Stomach (tissue), 4 donors: ENCODE measurements at regions not wholly inside any gene's neighbourhood (a gene's known extent, or its start where the extent isn't known, plus 50 kb on each side); places are given as distances from the start of the nearest gene placed in this dataset.

Experiments used
- CTCF ChIP-seq, 7 experiments: fragments of 450-650 bp in 4 of 7; fragments of 200-600 bp in 3 of 7; sonication (generic) in 3 of 7; IDR thresholded peaks; one replicate each; pipeline ENCODE4 v1.5.1; 2016 to 2019; ENCODE audit warnings: antibody characterized with exemption in 7 of 7, control low read depth in 2 of 7, mild to moderate bottlenecking in 1 of 7
- POLR2A ChIP-seq, 4 donors: fragments of 450-650 bp; IDR thresholded peaks; one replicate each; pipeline ENCODE4 v1.6.1; 2016; ENCODE audit warnings: antibody characterized with exemption in 4 of 4, control low read depth in 2 of 4, mild to moderate bottlenecking in 1 of 4, moderate library complexity in 1 of 4
- POLR2AphosphoS5 ChIP-seq, 3 donors: sonication (generic); formaldehyde crosslinking; IDR thresholded peaks; one replicate each; pipeline ENCODE4 v1.6.1; 2016; ENCODE audit warnings: antibody characterized with exemption in 3 of 3

DNA sequence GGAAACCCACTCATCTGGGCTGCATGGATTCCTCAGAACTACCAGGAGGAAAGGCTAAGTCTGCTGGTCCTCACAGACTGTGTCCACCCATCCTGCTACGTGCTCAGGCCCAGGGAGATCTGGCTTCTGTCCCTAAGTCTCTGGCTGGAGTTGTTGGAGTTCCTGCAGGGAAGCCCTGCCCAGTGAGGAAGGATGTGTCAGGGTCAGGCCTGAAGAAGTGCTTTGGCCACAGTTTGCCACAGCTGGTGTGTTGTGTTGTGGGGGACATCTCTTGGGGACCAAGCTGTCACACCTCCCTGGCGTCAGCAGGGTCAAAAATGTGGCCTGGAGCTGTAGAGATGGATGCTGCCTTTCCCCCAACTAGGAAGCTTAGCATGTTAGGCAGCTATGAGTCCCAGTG is 684.7 kb downstream of the METTL15 start:
- TF ChIP-seq CTCF (IDR thresholded peaks at IDR 0.05) (no peak), POLR2A (IDR thresholded peaks at IDR 0.05) (no peak), POLR2AphosphoS5 (IDR thresholded peaks at IDR 0.05) (no peak)
